Muscle of arm (tissue), 1 donor: ENCODE measurements at regions not wholly inside any gene's neighbourhood (a gene's known extent, or its start where the extent isn't known, plus 50 kb on each side); places are given as distances from the start of the nearest gene placed in this dataset.

Source experiments
- DNase-seq: peaks from one replicate; pipeline ENCODE4 v3.0.0-alpha.2; 2013

- no peak for DNase-seq
These were observed 53.1 kb upstream of the MPDZ start for GRCh38 chr9:13332571-13332970.

GRCh38 chr9:13331320-13331719 is 51.8 kb upstream of the MPDZ start:
- DNase-seq, result no peak

GRCh38 chr9:13330396-13331004 is 51.0 kb upstream of the MPDZ start:
- no peak for DNase-seq
